ENCODE measurements at regions not wholly inside any gene's neighbourhood (a gene's known extent, or its start where the extent isn't known, plus 50 kb on each side); places are given as distances from the start of the nearest gene placed in this dataset.

GRCh38 chr1:112788561-112788960 is 73.4 kb upstream of the PPM1J start:
- TF ChIP-seq ZFP3 (CRISPR knock-in tag; IDR thresholded peaks at IDR 0.05) (no peak), TOX (CRISPR knock-in tag; IDR thresholded peaks at IDR 0.05; ENCODE audit: borderline replicate concordance) (no peak), ESRRG (CRISPR knock-in tag; IDR thresholded peaks at IDR 0.05) (no peak), CREB5 (CRISPR knock-in tag; IDR thresholded peaks at IDR 0.05; ENCODE audit: low read depth) (no peak), ISL1 (CRISPR knock-in tag; IDR thresholded peaks at IDR 0.05) (no peak), TCF4 (CRISPR knock-in tag; IDR thresholded peaks at IDR 0.05; ENCODE audit: borderline replicate concordance) (no peak), ARNTL (CRISPR knock-in tag; IDR thresholded peaks at IDR 0.05; ENCODE audit: borderline replicate concordance, low read depth) (no peak), CSRNP3 (CRISPR knock-in tag; IDR thresholded peaks at IDR 0.05) (no peak), PPARA (CRISPR knock-in tag; IDR thresholded peaks at IDR 0.05; ENCODE audit: borderline replicate concordance) (no peak), CSDC2 (CRISPR knock-in tag; IDR thresholded peaks at IDR 0.05) (no peak), ZC3H10 (CRISPR knock-in tag; IDR thresholded peaks at IDR 0.05) (no peak), PATZ1 (CRISPR knock-in tag; IDR thresholded peaks at IDR 0.05; ENCODE audit: borderline replicate concordance) (no peak), POU6F1 (CRISPR knock-in tag; IDR thresholded peaks at IDR 0.05; ENCODE audit: borderline replicate concordance, low read depth) (no peak), ZFP30 (CRISPR knock-in tag; IDR thresholded peaks at IDR 0.05) (no peak)
